GM13977 (cell line): ENCODE measurements at regions not wholly inside any gene's neighbourhood (a gene's known extent, or its start where the extent isn't known, plus 50 kb on each side); places are given as distances from the start of the nearest gene placed in this dataset.
"Not testable (repeated sequence)": the region's sequence is repeated elsewhere in the genome, so short reads cannot be mapped to it uniquely, and the experiment has no call there.

Source experiments
- DNase-seq: peaks from one replicate; pipeline ENCODE4 v3.0.0; 2012; ENCODE audit warnings: low spot score
- CTCF ChIP-seq: IDR thresholded peaks from 2 replicates; pipeline ENCODE4 v1.5.1; 2012; ENCODE audit warnings: mild to moderate bottlenecking, control low read depth; ENCODE audit not compliant: insufficient read depth; ENCODE audit errors: extremely low read depth, missing control alignments
- in situ Hi-C: fragments of 300-500 bp; cut with MboI; formaldehyde crosslinking; loops from one replicate; pipeline ENCODE4 v1.12.0; 2022; ENCODE audit warnings: low sequenced_read_pairs, low pct_unique_long_range_greater_than_20kb, mixed read lengths, inconsistent platforms; ENCODE audit not compliant: unreplicated experiment

- no peak for DNase-seq
- TF ChIP-seq CTCF = no peak
- in situ Hi-C loops = no loop called here
These were observed 102.1 kb downstream of the SHCBP1 start for GRCh38 chr16:46519063-46519462.

GRCh38 chr16:46496701-46497100 lies 124.5 kb downstream of the SHCBP1 start:
- TF ChIP-seq CTCF = no peak
- no peak for DNase-seq
- in situ Hi-C loops = no loop called here

- in situ Hi-C loops = no loop called here
- no peak for DNase-seq
- TF ChIP-seq CTCF = no peak
These were observed 138.3 kb downstream of the SHCBP1 start for GRCh38 chr16:46482895-46483294.

- no peak for DNase-seq
- in situ Hi-C loops = no loop called here
- TF ChIP-seq CTCF = no peak
These were observed 154.9 kb downstream of the SHCBP1 start for GRCh38 chr16:46466239-46466638.

- in situ Hi-C loops, DNase-seq: not testable (repeated sequence)
These were observed 166.4 kb downstream of the SHCBP1 start for GRCh38 chr16:46454801-46455200.

GRCh38 chr16:46428108-46429061 lies 192.8 kb downstream of the SHCBP1 start:
- in situ Hi-C loops = no loop called here
- TF ChIP-seq CTCF = no peak
- DNase-seq = peak; percentile 1

- peak; percentile 0 for DNase-seq
- no peak for TF ChIP-seq CTCF
- in situ Hi-C loops = no loop called here
These were observed 193.7 kb downstream of the SHCBP1 start for GRCh38 chr16:46427340-46428107.
